HCT116 (cell line): ENCODE measurements at regions not wholly inside any gene's neighbourhood (a gene's known extent, or its start where the extent isn't known, plus 50 kb on each side); places are given as distances from the start of the nearest gene placed in this dataset.

Experiments used
- ATAC-seq: fragments of 200-7000 bp; cut with Tn5 transposase; 2 replicates; pipeline ENCODE4 v1.9.1; 2020; ENCODE audit warnings: mild to moderate bottlenecking, moderate library complexity
- BruUV-seq: library from RNA; stranded (reverse); fragments of 400-500 nt; replicated peaks from 2 replicates; lab custom pipeline; 2021; lab: Mats Ljungman, UMichigan
- CTCF ChIA-PET: fragments of 300-600 bp; sonication (Branson Sonifier 250); formaldehyde crosslinking; loops from one replicate; lab custom pipeline; 2021; ENCODE audit warnings: antibody characterized with exemption; lab: Charles Lee
- POLR2A ChIA-PET: fragments of 300-600, 350-600 bp; sonication (Branson Sonifier 250); formaldehyde crosslinking; loops from one replicate; lab custom pipeline; 2021; ENCODE audit warnings: antibody characterized with exemption; lab: Charles Lee
- RAD21 ChIA-PET, 2 experiments: fragments of 300-600 bp; sonication (Branson Sonifier 250); formaldehyde crosslinking; loops; one replicate each; lab custom pipeline; 2023; ENCODE audit warnings: low total read pairs in 2 of 2; ENCODE audit not compliant: uncharacterized antibody in 2 of 2, unreplicated experiment in 2 of 2, low non-redundant PET in 1 of 2; lab: Charles Lee
- DNase-seq: peaks from one replicate; pipeline ENCODE4 v3.0.0-alpha.2; 2010; ENCODE audit warnings: low read depth, low spot score
- H2AFZ ChIP-seq: fragments of 200-600 bp; shearing (Covaris generic), sonication (generic); 2 replicates; pipeline ENCODE4 v1.6.1; 2017; ENCODE audit warnings: low read depth, mixed run types, mixed read lengths, antibody characterized with exemption, low read length; ENCODE audit not compliant: poor library complexity, severe bottlenecking
- H3K27ac ChIP-seq: 2 replicates; pipeline ENCODE4 v1.5.1; 2012; ENCODE audit warnings: low read depth, low read length
- H3K27me3 ChIP-seq: fragments of 200-600 bp; sonication (generic); 2 replicates; pipeline ENCODE4 v1.6.1; 2016; ENCODE audit warnings: mixed run types, low read length, mixed read lengths; ENCODE audit not compliant: insufficient read depth
- H3K36me3 ChIP-seq, 2 experiments: fragments of 200-500 bp in 1 of 2; fragments of 200-600 bp in 1 of 2; sonication (Bioruptor generic) in 1 of 2; sonication (generic) in 1 of 2; 2 replicates each; pipeline versions ENCODE4 v1.5.1 to v1.6.1; 2014 to 2016; ENCODE audit warnings: low read length in 2 of 2, inconsistent platforms in 1 of 2, mixed read lengths in 1 of 2, mixed run types in 1 of 2; ENCODE audit not compliant: insufficient read depth in 2 of 2, control insufficient read depth in 1 of 2
- H3K4me1 ChIP-seq, 2 experiments: fragments of 200-600 bp in 1 of 2; sonication (generic) in 1 of 2; 2 replicates each; pipeline versions ENCODE4 v1.5.1 to v1.6.1; 2012 to 2017; ENCODE audit warnings: low read length in 2 of 2, inconsistent platforms in 1 of 2, mild to moderate bottlenecking in 1 of 2, mixed read lengths in 1 of 2, mixed run types in 1 of 2, moderate library complexity in 1 of 2; ENCODE audit not compliant: insufficient read depth in 2 of 2, control insufficient read depth in 1 of 2
- H3K4me2 ChIP-seq: fragments of 200-600 bp; sonication (generic); 2 replicates; pipeline ENCODE4 v1.6.1; 2017; ENCODE audit warnings: mixed run types, low read length, mixed read lengths
- H3K4me3 ChIP-seq, 2 experiments: fragments of 200-600 bp in 1 of 2; sonication (generic) in 1 of 2; replicated peaks in 1 of 2; 2 replicates each; pipeline ENCODE4 v1.5.1; 2011 to 2016; ENCODE audit warnings: low read length in 2 of 2, control low read depth in 1 of 2, low read depth in 1 of 2, mild to moderate bottlenecking in 1 of 2, mixed read lengths in 1 of 2, mixed run types in 1 of 2
- H3K79me2 ChIP-seq: fragments of 200-600 bp; sonication (generic); 2 replicates; pipeline ENCODE4 v1.6.1; 2017; ENCODE audit warnings: mild to moderate bottlenecking, mixed run types, low read length, moderate library complexity, mixed read lengths; ENCODE audit not compliant: insufficient read depth
- H3K9ac ChIP-seq: fragments of 200-600 bp; sonication (generic); 2 replicates; pipeline ENCODE4 v1.6.1; 2016; ENCODE audit warnings: low read length, mixed read lengths
- H3K9me2 ChIP-seq: fragments of 200-600 bp; sonication (generic), shearing (Covaris generic); 2 replicates; pipeline ENCODE4 v1.6.1; 2017; ENCODE audit warnings: mixed run types, mild to moderate bottlenecking, moderate library complexity; ENCODE audit not compliant: insufficient read depth
- H3K9me3 ChIP-seq, 2 experiments: fragments of 200-500 bp in 1 of 2; fragments of 200-600 bp in 1 of 2; sonication (Bioruptor generic) in 1 of 2; sonication (generic) in 1 of 2; 2 replicates each; pipeline ENCODE4 v1.6.1; 2014 to 2017; ENCODE audit warnings: low read length in 2 of 2, mixed read lengths in 2 of 2, inconsistent platforms in 1 of 2, low read depth in 1 of 2, mild to moderate bottlenecking in 1 of 2, mixed run types in 1 of 2, moderate library complexity in 1 of 2; ENCODE audit not compliant: control insufficient read depth in 1 of 2, insufficient read depth in 1 of 2
- H4K20me1 ChIP-seq: fragments of 200-600 bp; sonication (generic), shearing (Covaris generic); 2 replicates; pipeline ENCODE4 v1.6.1; 2017; ENCODE audit warnings: mixed run types, mild to moderate bottlenecking, moderate library complexity; ENCODE audit not compliant: insufficient read depth
- CBX3 ChIP-seq: IDR thresholded peaks from 2 replicates; pipeline ENCODE4 v1.6.1; 2012; ENCODE audit warnings: low read depth
- CEBPB ChIP-seq: IDR thresholded peaks from 2 replicates; pipeline ENCODE4 v1.6.1; 2012; ENCODE audit warnings: low read depth
- EGR1 ChIP-seq: IDR thresholded peaks from 2 replicates; pipeline ENCODE4 v1.6.1; 2012; ENCODE audit warnings: low read depth
- EZH2phosphoT487 ChIP-seq: fragments of 200-600 bp; IDR thresholded peaks from 2 replicates; pipeline ENCODE4 v1.6.1; 2018; ENCODE audit warnings: antibody characterized with exemption, borderline replicate concordance
- JUND ChIP-seq: IDR thresholded peaks from 2 replicates; pipeline ENCODE4 v1.6.1; 2012
- SIN3A ChIP-seq: IDR thresholded peaks from 2 replicates; pipeline ENCODE4 v1.6.1; 2012; ENCODE audit warnings: low read depth
- SP1 ChIP-seq: IDR thresholded peaks from 2 replicates; pipeline ENCODE4 v1.6.1; 2012; ENCODE audit warnings: low read depth
- SRF ChIP-seq: IDR thresholded peaks from 2 replicates; pipeline ENCODE4 v1.6.1; 2012; ENCODE audit warnings: low read depth
- ZBTB33 ChIP-seq: IDR thresholded peaks from 2 replicates; pipeline ENCODE4 v1.6.1; 2011; ENCODE audit warnings: mild to moderate bottlenecking, low read length, moderate library complexity; ENCODE audit not compliant: insufficient replicate concordance; ENCODE audit errors: extremely low read depth
- ZFX ChIP-seq: fragments of 450-650 bp; IDR thresholded peaks from 2 replicates; pipeline ENCODE4 v1.6.1; 2017
- ZNF274 ChIP-seq: fragments of 200-500 bp; sonication (Bioruptor generic); IDR thresholded peaks from 2 replicates; pipeline ENCODE4 v1.6.1; 2014; ENCODE audit warnings: mild to moderate bottlenecking, low read depth, low read length, inconsistent platforms
- intact Hi-C: fragments of 100-400 bp; cut with micrococcal nuclease; formaldehyde crosslinking; loops from 2 replicates; pipeline ENCODE4 v1.10.0; 2022
- TF ChIP-seq, protein P1 (sequence below): IDR thresholded peaks from 2 replicates; pipeline ENCODE4 v1.6.1; 2012
- TF ChIP-seq, protein P2 (sequence below), 3 experiments: fragments of 200-600 bp in 1 of 3; sonication (generic) in 1 of 3; IDR thresholded peaks in 2 of 3; conservative IDR thresholded peaks in 1 of 3; 2 replicates each; pipeline ENCODE4 v1.5.1; 2012 to 2017; ENCODE audit warnings: low read depth in 2 of 3, low read length in 2 of 3, antibody characterized with exemption in 1 of 3, borderline replicate concordance in 1 of 3, control low read depth in 1 of 3, mild to moderate bottlenecking in 1 of 3, mixed read lengths in 1 of 3, mixed run types in 1 of 3, moderate library complexity in 1 of 3; ENCODE audit not compliant: insufficient read depth in 1 of 3

DNA sequence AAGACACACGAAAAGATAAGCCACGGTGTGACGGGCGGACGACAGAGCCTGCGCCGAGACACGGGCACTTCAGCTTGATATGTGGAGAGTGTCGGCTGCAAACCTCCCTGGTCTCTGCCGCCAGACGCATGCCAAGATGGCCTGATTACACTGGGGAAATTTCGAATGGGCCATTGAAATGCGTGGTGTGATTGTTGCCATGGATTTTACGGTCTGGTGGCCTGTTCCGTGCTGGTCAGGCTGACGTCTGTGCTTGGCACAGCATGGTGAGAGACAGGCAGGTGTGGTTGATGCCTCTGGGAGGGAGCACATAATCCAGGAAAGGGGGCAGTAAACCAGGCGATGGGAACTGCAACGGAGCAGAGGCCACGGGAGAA, 105.6 kb upstream of the TMPRSS2 start:
- RAD21 ChIA-PET = interaction anchor here (1.7 to 2.3 kb wide), 7 partner anchors 155 to 330 kb away, joined by 7 to 24 read pairs (median 12); partner anchors contain the start of gene RIPK4 (in 1 of the 2)
- no peak for ATAC-seq
- no peaks in the 10 kb centered on the region for H3K9me3 ChIP-seq
- no peak overlapping the region for H3K9ac ChIP-seq
- DNase-seq = no peak
- H3K4me1 ChIP-seq = peaks cover 10 to 12% of the 10 kb centered on the region in 2 experiments; a peak in 3 of 4 replicates
- POLR2A ChIA-PET = interaction anchor here (1.7 kb wide), 1 partner anchor 154 kb away, joined by 5 read pairs; no protein-coding TSS in a partner anchor
- CTCF ChIA-PET = interaction anchor here (0.7 to 5.2 kb wide), 19 partner anchors 8 to 504 kb away, joined by 3 to 82 read pairs (median 9); partner anchors contain the start of gene RIPK4
- H3K36me3 ChIP-seq = no peaks in the 10 kb centered on the region
- no peak overlapping the region for H2AFZ ChIP-seq
- H3K27me3 ChIP-seq = peaks cover 6% of the 10 kb centered on the region; the same call in 1 of the 2 replicates
- H3K4me3 ChIP-seq = no peak overlapping the region
- no peaks in the 10 kb centered on the region for H3K9me2 ChIP-seq
- no peaks in the 10 kb centered on the region for H3K79me2 ChIP-seq
- no peak overlapping the region for H3K27ac ChIP-seq
- intact Hi-C loops = loop anchor here (2.0 to 5.0 kb wide), 2 partner anchors 319 to 834 kb away; no protein-coding TSS in a partner anchor
- TF ChIP-seq ZFX (no peak), SP1 (no peak), CEBPB (no peak), JUND (no peak), ZBTB33 (no peak), SRF (no peak), EGR1 (no peak), ZNF274 (no peak), CBX3 (no peak), SIN3A (no peak), EZH2phosphoT487 (no peak)
- TF ChIP-seq, protein P1, sequence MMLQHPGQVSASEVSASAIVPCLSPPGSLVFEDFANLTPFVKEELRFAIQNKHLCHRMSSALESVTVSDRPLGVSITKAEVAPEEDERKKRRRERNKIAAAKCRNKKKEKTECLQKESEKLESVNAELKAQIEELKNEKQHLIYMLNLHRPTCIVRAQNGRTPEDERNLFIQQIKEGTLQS = no peak
- TF ChIP-seq, protein P2, sequence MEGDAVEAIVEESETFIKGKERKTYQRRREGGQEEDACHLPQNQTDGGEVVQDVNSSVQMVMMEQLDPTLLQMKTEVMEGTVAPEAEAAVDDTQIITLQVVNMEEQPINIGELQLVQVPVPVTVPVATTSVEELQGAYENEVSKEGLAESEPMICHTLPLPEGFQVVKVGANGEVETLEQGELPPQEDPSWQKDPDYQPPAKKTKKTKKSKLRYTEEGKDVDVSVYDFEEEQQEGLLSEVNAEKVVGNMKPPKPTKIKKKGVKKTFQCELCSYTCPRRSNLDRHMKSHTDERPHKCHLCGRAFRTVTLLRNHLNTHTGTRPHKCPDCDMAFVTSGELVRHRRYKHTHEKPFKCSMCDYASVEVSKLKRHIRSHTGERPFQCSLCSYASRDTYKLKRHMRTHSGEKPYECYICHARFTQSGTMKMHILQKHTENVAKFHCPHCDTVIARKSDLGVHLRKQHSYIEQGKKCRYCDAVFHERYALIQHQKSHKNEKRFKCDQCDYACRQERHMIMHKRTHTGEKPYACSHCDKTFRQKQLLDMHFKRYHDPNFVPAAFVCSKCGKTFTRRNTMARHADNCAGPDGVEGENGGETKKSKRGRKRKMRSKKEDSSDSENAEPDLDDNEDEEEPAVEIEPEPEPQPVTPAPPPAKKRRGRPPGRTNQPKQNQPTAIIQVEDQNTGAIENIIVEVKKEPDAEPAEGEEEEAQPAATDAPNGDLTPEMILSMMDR (IDR thresholded peaks at IDR 0.05 in 2 of 3, conservative IDR thresholded peaks at IDR 0.05 in 1 of 3; ENCODE audit: borderline replicate concordance in 1 of 3, insufficient read depth in 1 of 3, low read depth in 2 of 3, low read length in 2 of 3) = no peak
- TF ChIP-seq, all 23 proteins: peak for 0
- Histone ChIP-seq H3K4me2 (no peak overlapping the region), H4K20me1 (no peaks in the 10 kb centered on the region)
- no TSS peak for BruUV-seq
